Endothelial cell of umbilical vein (primary cell): ENCODE measurements at regions not wholly inside any gene's neighbourhood (a gene's known extent, or its start where the extent isn't known, plus 50 kb on each side); places are given as distances from the start of the nearest gene placed in this dataset.

Source experiments
- BruUV-seq: library from RNA; stranded (reverse); fragments of 400-500 nt; replicated peaks from 2 replicates; lab custom pipeline; 2021; lab: Mats Ljungman, UMichigan
- CTCF ChIA-PET: fragments of 300-600, 350-600 bp; sonication (Branson Sonifier 250); formaldehyde crosslinking; loops from one replicate; lab custom pipeline; 2021; ENCODE audit warnings: antibody characterized with exemption, inconsistent platforms; lab: Charles Lee
- POLR2A ChIA-PET: fragments of 300-600, 350-600 bp; sonication (Branson Sonifier 250); formaldehyde crosslinking; loops from one replicate; lab custom pipeline; 2021; ENCODE audit warnings: antibody characterized with exemption, inconsistent platforms; lab: Charles Lee
- DNase-seq: peaks from one replicate; pipeline ENCODE4 v3.0.0-alpha.2; 2011; ENCODE audit warnings: low read depth, low spot score
- FAIRE-seq: peaks from 2 replicates; lab custom pipeline; 2011; peaks lifted over from hg19 to GRCh38; lab: Jason Lieb, UNC
- H2AFZ ChIP-seq: 2 replicates; pipeline ENCODE4 v1.6.0; 2012; ENCODE audit warnings: low read depth, low read length, control low read depth, inconsistent platforms
- H3K27ac ChIP-seq: 2 replicates; pipeline ENCODE4 v1.5.1; 2011; ENCODE audit warnings: low read depth, mild to moderate bottlenecking, control low read depth, low read length, moderate library complexity; ENCODE audit not compliant: insufficient read depth
- H3K27me3 ChIP-seq, 2 experiments: 2 replicates each; pipeline versions ENCODE4 v1.6.0 to v1.6.1; 2011; ENCODE audit warnings: low read length in 2 of 2, mixed read lengths in 1 of 2; ENCODE audit not compliant: control insufficient read depth in 2 of 2, insufficient read depth in 2 of 2
- H3K36me3 ChIP-seq, 2 experiments: 2 replicates in 1 of 2; 3 replicates in 1 of 2; pipeline ENCODE4 v1.5.1; 2011; ENCODE audit warnings: low read length in 2 of 2, mild to moderate bottlenecking in 1 of 2, moderate library complexity in 1 of 2; ENCODE audit not compliant: control insufficient read depth in 2 of 2, insufficient read depth in 2 of 2; ENCODE audit errors: extremely low read depth in 1 of 2
- H3K4me1 ChIP-seq: 3 replicates; pipeline ENCODE4 v1.5.1; 2011; ENCODE audit warnings: mild to moderate bottlenecking, low read length; ENCODE audit not compliant: control insufficient read depth, insufficient read depth; ENCODE audit errors: extremely low read depth
- H3K4me2 ChIP-seq: 2 replicates; pipeline ENCODE4 v1.6.1; 2011; ENCODE audit warnings: low read length, control low read depth, mixed read lengths; ENCODE audit not compliant: insufficient read depth
- H3K4me3 ChIP-seq, 3 experiments: fragments of 200-600 bp in 1 of 3; sonication (generic), shearing (Covaris generic) in 1 of 3; replicated peaks in 1 of 3; 2 replicates each; pipeline ENCODE4 v1.5.1; 2011 to 2016; ENCODE audit warnings: control low read depth in 3 of 3, low read length in 3 of 3, mild to moderate bottlenecking in 2 of 3, inconsistent platforms in 1 of 3, low read depth in 1 of 3, moderate library complexity in 1 of 3; ENCODE audit not compliant: insufficient read depth in 1 of 3
- H3K79me2 ChIP-seq: 2 replicates; pipeline ENCODE4 v1.6.0; 2012; ENCODE audit warnings: low read length, inconsistent platforms; ENCODE audit not compliant: control insufficient read depth, insufficient read depth
- H3K9ac ChIP-seq: replicated peaks from 2 replicates; pipeline ENCODE3; 2011; ENCODE audit warnings: low read length, control low read depth; ENCODE audit not compliant: insufficient read depth; ENCODE audit errors: extremely low read depth
- H3K9me1 ChIP-seq: replicated peaks from 3 replicates; pipeline ENCODE4 v1.6.0; 2011; ENCODE audit warnings: mild to moderate bottlenecking, low read length; ENCODE audit not compliant: control insufficient read depth, insufficient read depth; ENCODE audit errors: extremely low read depth
- H3K9me3 ChIP-seq: replicated peaks from 2 replicates; pipeline ENCODE4 v1.5.1; 2012; ENCODE audit warnings: low read length, inconsistent platforms; ENCODE audit not compliant: control insufficient read depth, insufficient read depth
- H4K20me1 ChIP-seq: replicated peaks from 2 replicates; pipeline ENCODE3; 2011; ENCODE audit warnings: mild to moderate bottlenecking, low read length; ENCODE audit not compliant: control insufficient read depth, insufficient read depth; ENCODE audit errors: extremely low read depth
- EZH2 ChIP-seq: IDR thresholded peaks from 2 replicates; pipeline ENCODE4 v1.6.1; 2012; ENCODE audit warnings: borderline replicate concordance, low read depth, mild to moderate bottlenecking, moderate library complexity, low read length, inconsistent platforms; ENCODE audit not compliant: severe bottlenecking
- FOS ChIP-seq: IDR thresholded peaks from 2 replicates; pipeline ENCODE4 v1.6.1; 2011; ENCODE audit warnings: mild to moderate bottlenecking, low read length, moderate library complexity, borderline replicate concordance; ENCODE audit not compliant: insufficient read depth
- GATA2 ChIP-seq: IDR thresholded peaks from 2 replicates; pipeline ENCODE4 v1.7.0; 2011; ENCODE audit warnings: low read depth, mild to moderate bottlenecking, moderate library complexity, mixed read lengths, low read length; ENCODE audit not compliant: insufficient read length, insufficient read depth
- JUN ChIP-seq: IDR thresholded peaks from 2 replicates; pipeline ENCODE4 v1.6.1; 2011; ENCODE audit warnings: borderline replicate concordance, low read depth; ENCODE audit not compliant: insufficient read length, insufficient read depth
- MYC ChIP-seq: IDR thresholded peaks from one replicate; pipeline ENCODE4 v1.6.1; 2011; ENCODE audit warnings: mild to moderate bottlenecking, low read depth, low read length
- POLR2A ChIP-seq: IDR thresholded peaks from 2 replicates; pipeline ENCODE4 v1.6.1; 2012; ENCODE audit warnings: low read depth, mild to moderate bottlenecking, control low read depth, low read length
- POLR2AphosphoS5 ChIP-seq: IDR thresholded peaks from 2 replicates; pipeline ENCODE4 v1.6.1; 2012; ENCODE audit warnings: low read depth, mild to moderate bottlenecking, control low read depth, low read length, moderate library complexity; ENCODE audit not compliant: insufficient read depth
- dilution Hi-C: fragments of 300-500 bp; cut with MboI; formaldehyde crosslinking; loops from one replicate; pipeline ENCODE4 v1.15.0; 2019; ENCODE audit warnings: low sequenced_read_pairs; ENCODE audit not compliant: extremely low pct_ligation_motif_present
- intact Hi-C: fragments of 100-400 bp; cut with micrococcal nuclease; formaldehyde crosslinking; loops from one replicate; pipeline ENCODE4 v1.10.0; 2022
- TF ChIP-seq, protein P1 (sequence below): IDR thresholded peaks from 2 replicates; pipeline ENCODE4 v1.6.1; 2011; ENCODE audit not compliant: insufficient read depth, insufficient read length
- TF ChIP-seq, protein P2 (sequence below), 2 donors: IDR thresholded peaks; 1 replicate in 1 of 2; 2 replicates in 1 of 2; pipeline ENCODE4 v1.5.1; 2011; ENCODE audit warnings: low read length in 2 of 2, mild to moderate bottlenecking in 2 of 2, moderate library complexity in 2 of 2, control low read depth in 1 of 2, inconsistent platforms in 1 of 2, low read depth in 1 of 2; ENCODE audit not compliant: insufficient read depth in 1 of 2; ENCODE audit errors: extremely low read depth in 1 of 2

DNA sequence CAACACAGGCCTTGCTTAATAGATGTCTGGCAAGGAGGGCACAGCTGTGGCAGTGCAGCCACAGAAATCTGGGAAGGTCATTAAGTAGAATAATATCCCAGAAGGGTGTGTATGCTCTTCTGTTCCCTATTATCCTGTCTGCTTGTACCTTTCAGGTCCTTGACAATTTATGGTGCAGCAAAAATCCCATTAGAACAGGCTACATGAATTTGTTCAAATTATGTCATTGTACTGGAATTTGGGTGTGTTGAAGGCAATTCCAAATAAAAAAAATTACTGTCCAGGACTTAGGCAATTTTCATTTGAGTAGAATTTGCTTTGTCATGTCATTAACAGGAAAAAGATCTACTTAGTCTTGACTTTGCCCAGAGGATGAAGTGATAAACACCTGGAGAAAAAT is 192.1 kb downstream of the IDS start:
- ChIA-PET CTCF (no interaction called here), POLR2A (no interaction called here)
- Histone ChIP-seq H3K4me3 (no peak overlapping the region), H3K9me3 (no peaks in the 10 kb centered on the region), H2AFZ (no peak overlapping the region), H3K4me2 (no peak overlapping the region), H3K27ac (no peak overlapping the region), H3K36me3 (no peaks in the 10 kb centered on the region), H4K20me1 (no peaks in the 10 kb centered on the region), H3K79me2 (no peaks in the 10 kb centered on the region), H3K27me3 (no peaks in the 10 kb centered on the region), H3K4me1 (no peaks in the 10 kb centered on the region), H3K9ac (no peak overlapping the region), H3K9me1 (no peaks in the 10 kb centered on the region)
- no peak for FAIRE-seq
- DNase-seq, result no peak
- no TSS peak for BruUV-seq
- TF ChIP-seq POLR2A (no peak), FOS (no peak), POLR2AphosphoS5 (no peak), JUN (no peak), GATA2 (no peak), EZH2 (no peak), MYC (no peak)
- TF ChIP-seq, protein P1, sequence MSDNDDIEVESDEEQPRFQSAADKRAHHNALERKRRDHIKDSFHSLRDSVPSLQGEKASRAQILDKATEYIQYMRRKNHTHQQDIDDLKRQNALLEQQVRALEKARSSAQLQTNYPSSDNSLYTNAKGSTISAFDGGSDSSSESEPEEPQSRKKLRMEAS, result no peak
- TF ChIP-seq, protein P2, sequence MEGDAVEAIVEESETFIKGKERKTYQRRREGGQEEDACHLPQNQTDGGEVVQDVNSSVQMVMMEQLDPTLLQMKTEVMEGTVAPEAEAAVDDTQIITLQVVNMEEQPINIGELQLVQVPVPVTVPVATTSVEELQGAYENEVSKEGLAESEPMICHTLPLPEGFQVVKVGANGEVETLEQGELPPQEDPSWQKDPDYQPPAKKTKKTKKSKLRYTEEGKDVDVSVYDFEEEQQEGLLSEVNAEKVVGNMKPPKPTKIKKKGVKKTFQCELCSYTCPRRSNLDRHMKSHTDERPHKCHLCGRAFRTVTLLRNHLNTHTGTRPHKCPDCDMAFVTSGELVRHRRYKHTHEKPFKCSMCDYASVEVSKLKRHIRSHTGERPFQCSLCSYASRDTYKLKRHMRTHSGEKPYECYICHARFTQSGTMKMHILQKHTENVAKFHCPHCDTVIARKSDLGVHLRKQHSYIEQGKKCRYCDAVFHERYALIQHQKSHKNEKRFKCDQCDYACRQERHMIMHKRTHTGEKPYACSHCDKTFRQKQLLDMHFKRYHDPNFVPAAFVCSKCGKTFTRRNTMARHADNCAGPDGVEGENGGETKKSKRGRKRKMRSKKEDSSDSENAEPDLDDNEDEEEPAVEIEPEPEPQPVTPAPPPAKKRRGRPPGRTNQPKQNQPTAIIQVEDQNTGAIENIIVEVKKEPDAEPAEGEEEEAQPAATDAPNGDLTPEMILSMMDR (IDR thresholded peaks at IDR 0.05; ENCODE audit: extremely low read depth in 1 of 2, insufficient read depth in 1 of 2, low read depth in 1 of 2, low read length in 2 of 2), result no peak
- intact Hi-C loops, result no loop called here
- dilution Hi-C loops, result no loop called here
